Left kidney (tissue), 1 donor: ENCODE measurements at regions not wholly inside any gene's neighbourhood (a gene's known extent, or its start where the extent isn't known, plus 50 kb on each side); places are given as distances from the start of the nearest gene placed in this dataset.
A peak's percentile ranks its signal among the peaks of the same experiment; 100 is the strongest.

ENCODE experiments used
- DNase-seq: peaks from one replicate; pipeline ENCODE4 v3.0.0-alpha.2; 2013

DNA sequence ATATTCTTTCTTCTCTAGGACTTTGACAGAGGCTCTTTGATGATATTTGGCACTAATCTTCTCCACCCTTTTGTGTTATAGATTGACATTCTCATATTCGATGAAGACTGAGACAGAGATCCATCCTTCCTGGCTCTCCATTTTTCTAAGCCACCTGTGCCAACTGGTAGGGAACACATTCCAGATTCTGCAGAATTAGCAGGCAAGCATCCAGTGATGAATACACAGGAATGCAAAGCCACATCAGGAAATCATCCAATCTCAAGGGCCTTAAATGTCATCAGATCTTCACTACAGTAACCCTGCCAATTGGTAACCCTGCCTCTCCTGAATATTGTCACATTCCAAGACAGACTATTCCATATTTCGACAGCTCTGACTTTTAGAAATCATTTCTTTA, 718.4 kb upstream of the API5 start:
- DNase-seq, result no peak

DNA sequence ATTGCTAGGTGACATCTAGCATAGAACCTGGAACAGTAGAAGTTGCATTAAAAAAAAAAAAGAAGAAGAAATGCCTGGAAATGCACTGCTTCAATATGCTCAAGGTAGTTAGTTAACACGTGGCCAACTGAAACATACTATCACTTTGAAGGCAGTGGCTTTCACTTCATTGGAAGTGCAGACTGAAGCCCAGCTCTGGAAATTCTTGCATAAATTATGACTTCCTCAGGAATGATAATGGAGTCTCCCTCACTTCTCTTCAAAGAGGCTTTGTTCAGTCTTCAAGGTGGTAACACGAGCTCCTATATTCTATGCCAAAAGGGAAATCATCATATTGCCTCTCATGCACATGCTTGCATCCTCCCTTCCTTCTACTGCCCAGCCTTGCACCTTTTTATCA, 715.9 kb upstream of the API5 start:
- DNase-seq, result no peak

DNA sequence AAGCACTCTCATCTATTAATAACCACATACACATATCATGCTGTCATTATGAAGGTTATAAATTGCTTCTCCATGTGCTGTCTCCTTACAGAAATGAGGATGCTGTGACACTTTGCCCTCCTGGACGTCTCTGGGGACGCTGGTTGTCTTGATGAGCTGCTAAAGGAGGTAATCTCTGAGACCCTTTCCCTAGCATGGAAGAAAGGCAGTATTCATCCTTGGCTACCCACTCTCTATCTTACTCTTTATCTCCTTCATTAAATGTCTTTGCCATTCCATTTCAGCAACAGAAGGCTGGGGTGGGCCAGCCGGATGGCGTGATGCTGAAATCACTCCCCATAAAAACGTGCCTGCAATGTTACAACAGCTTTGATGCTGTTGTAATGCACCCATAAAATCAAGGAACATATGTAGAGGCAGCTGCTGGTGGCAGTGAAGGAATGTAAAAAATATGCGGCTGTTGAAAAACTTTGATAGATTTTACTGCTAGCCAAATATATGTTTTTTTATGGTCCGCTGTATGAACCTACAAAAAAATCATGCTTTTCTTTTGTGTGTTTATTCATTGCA, 715.1 kb upstream of the API5 start:
- DNase-seq, result no peak

DNA sequence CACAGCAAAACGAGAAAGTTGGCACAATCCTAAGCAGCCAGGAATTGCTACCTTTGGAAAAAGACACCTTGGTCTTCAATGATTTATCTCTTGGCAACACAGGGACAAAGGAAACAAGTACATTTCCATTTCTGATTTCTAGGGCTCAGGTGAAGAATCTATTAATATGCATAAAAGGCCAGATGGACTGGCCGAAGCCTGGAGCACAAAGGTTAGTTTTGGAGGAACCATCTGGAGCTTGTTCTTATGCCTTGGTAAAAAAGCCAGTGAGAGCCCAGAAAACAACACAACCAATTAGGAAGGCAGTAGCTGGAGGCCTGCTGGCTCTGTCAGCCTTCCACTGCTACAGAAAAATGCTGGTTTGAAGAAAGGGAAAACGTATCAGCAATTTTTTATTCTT, 713.5 kb upstream of the API5 start:
- no peak for DNase-seq

DNA sequence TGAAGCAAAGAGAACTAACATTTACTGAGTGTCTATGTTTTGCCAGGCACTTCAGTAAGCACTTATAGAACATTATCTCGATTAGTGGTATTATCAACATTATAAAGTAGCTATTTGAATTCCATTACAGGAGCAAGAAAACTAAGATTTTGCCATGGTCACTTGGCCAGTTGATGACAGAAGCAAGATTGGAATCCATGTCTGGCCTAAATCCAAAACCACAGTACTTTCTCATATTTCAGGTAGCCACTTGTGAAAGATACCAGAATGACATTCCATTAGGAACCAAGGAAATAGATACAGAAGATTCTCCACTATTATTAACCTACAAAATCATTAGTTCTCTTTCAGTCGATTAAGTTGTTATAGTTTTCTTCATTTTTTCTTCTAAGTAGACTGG, 691.0 kb upstream of the API5 start:
- DNase-seq, result no peak

DNA sequence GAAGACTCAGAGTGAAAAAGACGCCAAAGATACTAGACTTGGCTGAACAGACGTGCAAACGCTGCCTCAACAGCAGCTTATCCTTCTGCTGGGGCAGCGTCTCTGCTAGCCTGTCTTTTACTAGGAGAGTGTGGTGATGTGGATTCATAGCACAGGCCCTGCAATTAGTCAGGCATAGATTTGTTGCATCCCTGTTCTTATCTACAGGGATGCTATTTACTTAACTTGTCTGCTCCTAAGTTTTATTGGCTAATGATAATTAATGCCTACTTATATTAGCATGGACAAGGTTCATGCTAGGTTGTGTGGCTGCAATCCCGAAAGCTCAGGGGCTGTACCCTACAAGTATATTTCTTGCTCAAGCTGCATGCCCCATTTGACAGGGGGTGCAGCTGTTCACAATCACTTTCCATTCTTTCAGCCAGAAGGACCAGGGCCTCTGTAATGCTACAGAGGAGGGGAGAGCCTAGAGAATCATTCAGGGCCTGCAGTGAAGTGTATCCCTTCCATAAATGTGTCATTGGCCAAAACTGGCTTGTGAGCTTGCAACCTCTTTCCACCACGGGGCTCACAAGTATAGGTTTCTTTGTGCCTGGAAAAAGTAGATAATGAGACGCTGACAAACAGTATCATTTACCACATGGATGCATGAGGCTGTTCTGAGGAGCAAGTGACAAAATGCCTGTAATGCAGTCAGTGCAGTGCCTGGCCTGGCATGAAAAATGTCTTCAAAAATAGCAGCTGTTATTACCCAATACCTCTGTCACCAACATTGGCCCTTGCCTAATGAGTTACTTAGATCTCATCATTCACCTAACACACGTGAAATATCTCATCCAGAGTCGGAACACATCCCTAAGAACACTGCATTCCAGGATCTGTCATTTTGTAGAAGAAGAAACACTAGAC, 685.8 kb upstream of the API5 start:
- DNase-seq, result no peak

DNA sequence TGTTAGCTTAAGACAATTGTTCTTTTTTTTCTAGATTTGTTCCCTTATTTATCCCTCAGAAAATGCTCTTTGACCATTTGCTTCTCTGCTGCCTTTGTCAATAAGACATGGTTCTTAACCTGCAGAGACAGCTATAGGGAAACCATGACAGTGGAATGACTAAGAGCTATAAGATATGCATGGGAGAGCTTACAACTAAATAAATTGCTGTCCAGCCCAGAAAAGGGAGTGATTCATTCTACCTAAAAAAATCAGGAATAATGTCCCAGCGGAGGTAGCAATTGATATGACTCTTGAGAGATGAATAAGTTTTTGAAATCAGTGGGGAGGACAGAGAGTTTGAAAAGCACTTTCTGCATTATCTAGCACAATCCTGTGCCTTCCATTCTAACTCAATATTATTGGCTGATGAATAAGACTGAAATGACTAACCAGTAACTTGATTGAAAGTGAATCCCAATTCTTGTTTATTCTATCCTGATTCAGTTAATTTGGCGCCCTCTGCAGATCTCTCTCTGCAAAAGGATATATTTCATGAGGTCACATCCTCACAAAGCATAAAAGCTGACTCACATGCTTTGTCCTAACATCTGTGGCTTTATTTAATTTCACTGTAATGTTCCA, 680.5 kb upstream of the API5 start:
- peak; percentile 43 for DNase-seq

DNA sequence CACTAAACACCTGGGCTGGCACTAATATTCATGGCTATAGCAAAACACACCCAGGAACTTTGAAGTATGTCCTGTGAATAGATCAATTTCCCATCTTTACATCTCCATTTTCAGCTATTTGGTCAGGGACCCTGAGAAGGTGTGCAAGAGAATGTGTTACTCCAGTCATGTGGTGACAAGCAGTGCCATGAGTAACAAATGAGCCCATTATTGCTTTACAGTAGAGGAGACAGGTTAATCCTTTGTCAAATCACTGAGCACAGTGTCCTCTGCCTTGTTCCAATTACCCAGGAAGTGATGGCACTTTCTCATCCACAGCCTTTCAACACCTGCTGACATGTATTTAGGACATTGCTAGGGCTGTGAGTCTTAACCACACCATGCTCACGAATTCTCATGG, 664.8 kb upstream of the API5 start:
- no peak for DNase-seq

DNA sequence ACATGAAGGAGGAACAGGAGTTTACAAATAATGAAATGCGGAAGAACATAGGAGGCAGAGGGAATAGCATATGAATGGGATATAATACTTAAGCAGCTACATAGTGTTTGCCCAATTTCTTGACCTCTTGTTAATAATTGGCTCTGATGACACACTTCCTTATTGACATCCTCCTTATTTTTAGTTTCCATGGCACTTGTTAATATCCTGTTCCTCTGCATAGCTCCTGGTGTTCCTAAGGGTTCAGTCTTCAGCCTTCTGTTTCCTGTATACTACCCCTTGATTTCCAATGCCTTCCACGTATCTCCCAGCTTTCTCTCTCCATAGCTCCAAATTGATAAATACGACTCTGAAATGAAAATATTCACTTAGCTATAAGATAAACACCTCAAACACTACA, 663.8 kb upstream of the API5 start:
- DNase-seq, result no peak

DNA sequence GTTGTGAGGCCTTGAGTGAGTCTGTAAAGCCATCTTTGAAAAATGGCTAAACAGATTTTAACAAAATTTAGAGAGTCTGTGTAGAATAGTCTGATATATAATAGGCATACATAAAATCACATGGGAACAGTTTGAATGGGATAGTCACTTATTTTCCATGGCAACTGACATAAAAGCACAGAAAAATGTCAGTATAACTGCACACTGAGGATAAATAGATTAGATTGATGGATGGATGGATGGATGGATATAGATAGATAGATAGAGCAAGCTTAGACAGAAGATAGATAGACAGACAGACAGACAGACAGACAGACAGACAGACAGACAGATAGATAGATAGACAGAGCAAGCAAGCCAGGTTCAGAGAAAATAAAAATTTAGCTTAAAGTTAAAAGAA, 660.2 kb upstream of the API5 start:
- no peak for DNase-seq

DNA sequence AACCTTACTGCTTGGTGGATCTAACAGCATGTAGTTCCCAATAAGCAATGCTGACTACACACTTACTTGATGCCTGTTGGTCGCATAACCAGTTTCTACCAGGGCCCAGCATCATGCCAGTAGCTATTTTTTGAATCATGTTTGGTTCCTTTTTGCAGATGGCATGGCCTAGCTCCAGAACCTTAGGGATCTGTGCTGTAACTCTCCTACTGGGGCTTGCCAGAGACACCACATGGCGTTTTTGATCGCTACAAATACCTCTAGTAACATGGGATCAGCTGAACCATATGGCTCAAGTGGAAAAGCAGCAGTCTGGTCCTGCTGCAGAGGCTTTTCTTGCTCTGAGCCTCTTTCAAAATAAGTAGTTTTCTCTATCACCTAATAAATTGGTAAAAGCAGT, 654.6 kb upstream of the API5 start:
- DNase-seq, result no peak

DNA sequence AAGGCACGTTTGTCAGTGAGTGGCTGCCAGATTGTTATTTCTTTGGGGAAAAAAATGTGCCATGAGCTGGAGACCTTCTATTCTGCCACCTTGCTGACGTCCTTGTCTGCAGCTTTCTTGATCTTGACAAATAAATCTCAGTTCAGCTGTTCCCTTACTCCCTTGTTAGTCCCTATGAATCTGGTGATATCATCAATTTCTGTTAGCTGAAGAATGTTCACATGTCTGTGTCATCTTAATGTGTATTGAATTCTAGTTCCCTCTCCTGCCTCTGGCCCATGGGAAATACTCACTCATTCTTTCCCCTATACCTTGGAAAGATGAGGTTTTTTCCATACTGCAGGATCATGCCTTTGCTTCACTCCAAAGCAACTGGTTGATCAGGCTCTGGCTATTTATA, 649.9 kb upstream of the API5 start:
- DNase-seq, result no peak

DNA sequence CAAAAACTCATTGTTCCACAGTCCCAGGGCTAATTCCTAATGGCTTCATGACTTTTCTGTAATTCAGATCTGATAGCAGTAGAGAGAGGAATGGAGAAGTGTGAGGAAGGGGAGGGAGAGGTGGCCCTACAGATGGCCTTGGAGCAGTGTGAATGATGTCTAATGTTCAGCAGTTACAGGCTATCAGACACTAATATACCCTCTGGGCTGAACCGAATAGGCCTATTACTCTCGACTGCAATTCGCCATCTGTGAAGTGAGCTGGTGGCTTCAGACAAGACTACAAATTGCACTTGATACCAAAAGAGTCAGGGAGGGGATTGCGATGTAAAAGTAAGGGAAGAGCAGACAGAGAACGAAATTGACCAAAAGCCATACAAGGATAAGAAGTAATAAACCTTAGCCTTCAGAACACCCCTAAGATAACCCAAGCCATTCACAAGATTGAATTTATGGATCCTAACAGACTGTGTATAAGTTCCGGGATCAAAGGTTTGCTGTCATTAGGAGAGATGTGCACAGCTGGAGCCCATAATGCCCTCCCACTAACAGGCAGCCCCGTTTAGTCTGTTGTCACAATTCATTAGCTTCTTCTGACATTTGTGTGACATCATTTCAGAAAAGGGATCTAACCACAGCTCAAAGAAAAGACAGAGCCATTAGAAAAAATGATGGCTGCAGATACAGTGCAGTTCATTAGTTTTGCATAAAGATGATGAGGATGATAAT, 642.4 kb upstream of the API5 start:
- DNase-seq, result no peak

DNA sequence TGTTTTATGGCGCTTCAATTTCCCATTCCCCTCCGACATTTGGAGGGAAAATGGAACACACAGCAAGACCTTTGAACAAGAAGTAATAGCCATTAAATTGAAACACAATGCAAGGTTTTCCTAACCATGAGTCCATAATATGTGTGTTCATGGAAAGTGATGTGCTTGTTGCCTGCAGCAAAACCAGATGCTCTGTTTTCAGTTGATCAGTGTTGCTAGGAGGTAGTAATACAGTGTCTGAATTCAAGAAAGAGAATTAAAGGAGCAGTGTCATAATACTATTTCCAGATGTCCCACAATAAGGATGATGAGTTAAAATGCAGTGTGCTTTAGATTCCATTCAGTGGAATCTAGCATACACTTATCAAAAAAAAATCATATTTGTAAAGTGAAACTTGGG, 637.4 kb upstream of the API5 start:
- no peak for DNase-seq

DNA sequence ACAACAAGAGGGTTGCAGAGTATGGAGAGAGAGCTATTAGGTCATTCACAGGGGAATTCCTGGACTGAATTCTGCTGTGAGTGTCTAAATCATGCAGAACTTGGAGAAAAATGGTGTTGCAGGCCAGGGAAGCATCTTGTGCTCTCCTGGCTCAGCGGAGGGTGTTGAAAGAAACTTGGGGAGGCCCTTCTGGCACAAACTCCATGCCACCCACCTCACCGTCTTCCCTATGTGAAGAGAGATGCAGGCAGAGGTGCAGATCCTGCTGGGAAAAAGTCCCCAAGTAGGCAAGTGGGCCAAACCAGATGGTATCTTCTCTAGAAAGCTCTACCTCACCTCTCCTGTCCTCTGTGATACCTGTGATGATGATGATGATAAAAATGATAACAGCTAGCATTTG, 604.3 kb upstream of the API5 start:
- DNase-seq, result no peak

DNA sequence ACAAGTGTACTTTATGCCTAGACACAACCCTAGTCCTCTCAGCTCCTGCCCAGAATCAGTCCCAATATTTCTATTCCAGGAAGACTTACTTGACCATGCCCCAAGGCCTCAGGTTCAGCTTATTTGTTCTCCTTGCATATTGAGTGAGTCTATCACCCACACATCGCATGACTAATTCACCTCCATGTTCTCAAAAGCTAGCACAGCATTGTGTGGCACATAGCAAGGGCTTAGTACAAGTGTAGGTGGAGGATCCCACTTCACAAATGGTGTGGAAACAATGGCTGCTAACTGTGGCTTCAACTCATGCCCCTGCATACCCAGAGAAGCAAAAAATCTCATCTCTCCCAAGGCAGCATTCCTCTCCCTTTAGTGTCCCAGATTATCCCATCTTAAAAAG, 602.6 kb upstream of the API5 start:
- DNase-seq, result no peak

DNA sequence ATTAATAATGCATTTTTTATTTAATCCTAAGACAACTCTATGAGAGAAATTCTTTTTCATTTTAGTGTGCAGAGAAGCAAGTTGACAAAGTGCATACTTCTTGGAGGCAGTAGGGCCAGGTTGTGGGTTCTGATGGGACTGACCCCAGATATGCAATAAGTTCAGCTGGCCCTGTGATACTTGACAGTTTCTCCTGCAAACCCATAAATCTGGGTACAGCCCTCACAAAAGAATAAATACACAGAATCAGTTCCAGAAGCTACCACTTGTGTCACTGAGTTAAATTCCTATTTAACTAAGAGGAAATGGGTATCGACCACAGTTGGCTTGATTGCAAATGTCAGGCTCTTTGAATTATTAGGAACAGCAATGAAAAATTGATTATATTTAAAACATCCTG, 598.5 kb upstream of the API5 start:
- no peak for DNase-seq

DNA sequence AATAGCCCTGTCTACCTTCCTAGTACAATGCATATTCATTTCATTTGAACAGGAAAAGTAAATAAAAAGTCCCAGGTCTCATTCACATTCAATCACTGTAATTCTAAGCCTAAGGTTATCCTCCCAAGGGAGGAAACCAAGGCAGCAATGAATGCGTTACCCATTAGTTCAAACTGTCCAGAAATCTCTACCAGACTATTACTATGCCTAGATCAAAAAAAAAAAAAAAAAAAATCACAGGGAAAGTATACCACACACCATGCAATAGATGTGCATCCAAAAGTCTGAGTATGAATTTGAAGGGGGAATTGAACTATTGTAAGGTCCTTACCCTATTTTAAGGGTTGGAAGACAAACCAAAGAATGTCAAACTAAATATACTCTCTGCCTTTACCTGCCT, 598.0 kb upstream of the API5 start:
- no peak for DNase-seq

DNA sequence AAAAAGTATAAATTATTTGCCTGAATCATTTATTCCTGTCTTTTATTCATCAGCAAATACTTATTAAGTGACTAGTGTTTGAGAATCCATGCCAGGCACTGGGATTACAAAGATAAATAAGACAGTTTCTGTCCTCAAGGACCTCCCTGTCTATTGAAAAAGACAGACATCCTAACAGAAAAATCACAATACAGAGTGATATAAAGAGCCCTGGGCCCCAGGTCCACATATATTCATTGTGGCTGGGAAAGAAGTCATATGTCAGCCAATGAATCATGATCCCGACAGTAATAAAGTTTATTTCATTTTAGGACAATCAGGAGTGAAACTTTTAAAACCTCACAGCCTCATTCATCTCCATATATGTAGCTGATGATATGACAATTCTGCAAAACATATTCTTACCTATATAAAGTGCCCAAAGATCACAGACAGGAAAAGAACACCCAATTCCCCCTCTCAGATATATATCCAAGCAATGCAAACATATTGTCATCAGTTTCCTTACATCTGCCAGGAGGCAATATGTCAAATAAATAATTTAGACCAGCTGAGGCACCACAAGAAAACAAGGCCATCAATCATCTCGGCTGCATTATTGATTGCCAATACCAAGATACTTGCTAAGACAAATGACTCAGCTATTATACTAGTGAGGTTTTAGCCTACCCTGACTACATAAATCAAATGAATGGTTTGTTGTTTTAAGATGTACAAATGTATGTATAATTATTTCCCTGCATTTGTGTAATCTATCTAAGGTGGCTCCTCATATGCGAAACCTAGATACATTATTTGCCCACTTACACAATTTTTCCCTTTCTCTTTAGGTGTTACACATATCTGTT, 590.9 kb upstream of the API5 start:
- DNase-seq, result no peak

DNA sequence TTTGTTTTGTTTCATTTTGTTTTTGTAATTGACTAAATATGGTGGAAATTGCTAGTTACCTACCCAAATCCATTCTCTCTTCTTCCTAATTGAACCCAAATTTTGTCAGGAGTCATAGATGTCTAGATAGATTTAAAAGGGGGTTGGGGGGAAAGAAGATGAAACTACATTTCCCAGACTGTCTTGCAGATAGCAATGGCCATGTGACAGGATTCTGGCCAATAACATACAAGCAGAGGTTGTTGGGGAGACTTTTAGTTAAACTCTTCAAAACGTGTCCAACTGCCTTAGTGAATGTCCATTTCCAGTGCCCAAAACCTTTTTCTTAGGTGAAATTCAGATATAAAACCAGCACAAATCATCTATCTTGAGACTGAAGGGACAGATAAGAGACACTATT, 583.9 kb upstream of the API5 start:
- DNase-seq, result no peak

DNA sequence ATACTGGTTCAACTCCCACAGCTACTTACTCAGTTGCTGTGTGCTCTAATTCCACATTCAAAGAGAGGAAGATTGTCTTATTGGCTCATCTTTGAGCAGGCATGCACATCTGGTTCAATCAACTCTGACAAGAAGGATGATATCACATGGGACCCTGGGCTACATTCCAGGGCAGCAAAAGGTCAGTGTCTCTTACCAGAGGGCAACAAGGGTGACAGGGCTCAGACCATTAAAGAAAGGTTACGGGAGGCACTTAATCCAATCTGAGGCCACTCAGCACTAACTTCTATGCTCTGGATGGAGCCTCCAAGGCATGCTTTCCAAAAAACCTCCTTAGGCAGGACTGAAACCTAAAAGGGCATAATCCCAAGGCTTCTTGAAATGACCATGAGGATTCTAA, 549.4 kb upstream of the API5 start:
- no peak for DNase-seq

DNA sequence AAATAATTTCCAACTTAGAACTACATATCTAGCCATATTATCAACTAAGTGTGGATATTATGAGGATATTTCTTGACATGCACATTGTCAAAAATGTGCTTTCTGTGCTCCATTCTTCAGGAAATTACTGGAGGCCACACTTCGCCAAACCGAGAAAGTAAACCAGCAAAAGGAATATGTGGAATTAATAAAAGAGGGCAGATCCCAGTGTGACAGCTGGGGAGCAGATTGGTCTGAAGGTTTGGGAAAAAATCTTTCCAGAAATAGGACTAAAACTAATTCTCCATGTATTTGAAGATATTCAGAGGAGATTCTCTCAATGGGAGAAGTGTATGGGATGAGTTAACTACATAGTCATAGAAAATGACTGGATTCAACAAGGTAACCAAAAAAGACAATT, 546.9 kb upstream of the API5 start:
- no peak for DNase-seq
